Glomerular visceral epithelial cell (primary cell): ENCODE measurements at regions not wholly inside any gene's neighbourhood (a gene's known extent, or its start where the extent isn't known, plus 50 kb on each side); places are given as distances from the start of the nearest gene placed in this dataset.
"Not testable (repeated sequence)": the region's sequence is repeated elsewhere in the genome, so short reads cannot be mapped to it uniquely, and the experiment has no call there.

Experiments
- DNase-seq: peaks from one replicate; pipeline ENCODE4 v3.0.0-alpha.2; 2016; ENCODE audit errors: extremely low spot score

- DNase-seq, result no peak
Measured at GRCh38 chr5:114953565-114953964, 216.1 kb downstream of the TRIM36 start.

GRCh38 chr5:114952876-114953275 is 216.8 kb downstream of the TRIM36 start:
- no peak for DNase-seq

- no peak for DNase-seq
Measured at GRCh38 chr5:114949756-114950155, 220.0 kb downstream of the TRIM36 start.

DNA sequence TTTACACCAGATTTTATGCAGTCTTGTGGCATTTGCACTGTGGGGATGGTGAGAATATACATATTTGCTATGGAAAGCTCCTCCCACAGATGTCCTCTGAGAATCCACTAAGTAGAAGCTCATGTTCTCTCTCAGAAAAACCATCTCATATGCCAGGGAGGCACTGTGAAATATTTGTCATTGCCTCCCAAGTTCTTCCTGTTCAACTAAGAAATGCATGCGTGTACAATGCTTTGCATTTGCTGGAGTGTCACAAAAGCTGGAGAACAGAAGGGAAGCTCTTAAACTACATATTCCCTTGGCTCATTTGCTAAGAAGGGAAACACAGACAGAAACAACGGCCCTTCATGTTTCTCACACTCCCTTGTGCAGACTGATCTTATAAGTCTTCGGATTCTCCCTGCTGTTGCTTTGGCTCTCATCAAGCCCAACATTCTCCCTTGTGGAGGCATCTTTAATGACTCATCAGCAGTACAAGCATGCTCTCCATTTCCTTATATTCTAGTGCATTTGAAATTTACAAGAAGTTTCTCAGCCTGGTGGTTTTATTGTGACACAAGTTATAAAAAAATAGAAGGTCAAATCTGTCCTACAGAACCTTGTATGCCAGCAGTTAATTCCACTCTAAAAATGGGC is 220.6 kb downstream of the TRIM36 start:
- no peak for DNase-seq

- no peak for DNase-seq
Measured at GRCh38 chr5:114948363-114948762, 221.3 kb downstream of the TRIM36 start.

- DNase-seq, result no peak
Measured at GRCh38 chr5:114940709-114941108, 229.0 kb downstream of the TRIM36 start.

- no peak for DNase-seq
Measured at GRCh38 chr5:114935490-114935889, 234.2 kb downstream of the TRIM36 start.

DNA sequence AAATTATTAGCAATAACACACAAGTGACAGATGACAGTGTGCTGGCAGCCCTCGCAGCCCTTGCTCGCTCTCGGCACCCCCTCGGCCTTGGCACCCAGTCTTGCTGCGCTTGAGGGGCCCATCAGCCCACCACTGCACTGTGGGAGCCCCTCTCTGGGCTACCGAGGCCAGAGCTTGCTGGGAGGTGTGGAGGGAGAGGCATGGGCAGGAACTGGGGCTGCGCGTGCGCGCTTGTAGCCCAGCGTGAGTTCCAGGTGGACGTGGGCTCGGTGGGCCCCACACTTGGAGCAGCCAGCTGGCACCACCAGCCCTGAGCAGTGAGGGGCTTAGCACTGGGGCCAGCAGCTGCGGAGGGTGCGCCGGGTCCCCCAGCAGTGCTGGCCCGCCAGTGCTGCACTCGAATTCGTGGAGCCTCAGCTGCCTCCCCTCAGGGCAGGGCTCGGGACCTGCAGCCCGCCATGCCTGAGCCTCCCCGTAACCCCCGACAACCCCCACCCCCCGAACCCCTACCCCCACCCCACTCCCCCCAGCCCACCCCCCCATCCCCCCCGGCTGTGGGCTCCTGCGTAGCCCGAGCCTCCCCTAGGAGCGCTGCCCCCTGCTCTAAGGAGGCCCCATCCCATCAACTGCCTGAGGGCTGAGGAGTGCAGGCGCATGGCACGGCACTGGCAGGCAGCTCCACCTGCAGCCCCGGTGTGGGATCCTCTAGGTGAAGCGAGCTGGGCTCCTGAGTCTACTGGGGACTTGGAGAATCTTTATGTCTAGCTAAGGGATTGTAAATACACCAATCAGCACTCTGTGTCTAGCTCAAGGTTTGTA is 240.9 kb downstream of the TRIM36 start:
- DNase-seq, result no peak

- DNase-seq, result no peak
Measured at GRCh38 chr5:114924769-114925168, 244.9 kb downstream of the TRIM36 start.

DNA sequence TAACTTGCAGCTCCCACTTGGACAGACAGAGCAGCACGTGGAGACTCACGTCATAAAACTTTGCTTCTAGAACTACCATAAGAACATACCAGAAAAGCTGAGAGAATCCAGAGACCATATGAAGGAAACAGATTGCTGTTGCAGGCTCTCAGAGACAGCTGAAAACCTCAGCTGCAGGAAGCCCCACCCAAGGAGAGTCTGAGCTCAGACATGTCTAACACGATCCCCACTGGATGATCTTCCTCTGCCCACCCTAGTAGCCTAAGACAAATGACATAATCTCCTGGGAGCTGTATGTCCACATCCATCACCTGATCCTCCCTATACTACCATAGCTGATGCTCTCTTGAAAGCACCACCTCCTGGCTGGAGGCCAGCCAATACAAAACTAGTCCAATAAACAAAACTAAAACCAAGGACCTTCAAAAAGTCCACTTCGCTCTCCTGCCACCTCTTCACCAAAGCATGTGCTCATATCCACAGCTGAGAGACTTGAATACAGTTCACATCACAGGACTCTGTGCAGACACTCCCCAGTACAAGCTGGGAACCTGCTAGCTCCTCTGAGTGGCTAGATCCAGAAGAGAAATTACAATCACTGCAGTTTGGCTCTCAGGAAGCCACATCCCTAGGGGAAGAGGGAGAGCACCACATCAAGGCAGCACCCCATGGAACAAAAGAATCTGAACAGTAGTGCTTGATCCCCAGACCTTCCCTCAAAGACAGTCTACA is 257.4 kb downstream of the TRIM36 start:
- no peak for DNase-seq

DNA sequence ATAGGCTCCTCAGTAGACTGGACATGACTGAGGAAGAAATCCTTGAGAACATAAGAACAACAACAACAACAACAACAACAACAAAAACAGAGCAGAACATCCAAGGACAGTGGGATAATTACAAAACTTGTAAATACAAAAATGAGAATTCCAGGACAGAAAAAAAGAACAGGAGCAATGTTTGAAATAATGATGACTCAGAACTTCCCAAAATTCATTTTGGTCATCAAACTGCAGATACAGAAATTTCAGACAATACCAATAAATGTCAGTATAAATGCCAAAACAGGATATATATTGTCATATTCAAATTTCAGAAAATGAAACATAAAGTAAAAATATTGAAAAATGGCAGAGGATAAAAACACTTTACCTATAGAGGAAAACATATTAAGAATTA is 259.0 kb downstream of the TRIM36 start:
- no peak for DNase-seq

DNA sequence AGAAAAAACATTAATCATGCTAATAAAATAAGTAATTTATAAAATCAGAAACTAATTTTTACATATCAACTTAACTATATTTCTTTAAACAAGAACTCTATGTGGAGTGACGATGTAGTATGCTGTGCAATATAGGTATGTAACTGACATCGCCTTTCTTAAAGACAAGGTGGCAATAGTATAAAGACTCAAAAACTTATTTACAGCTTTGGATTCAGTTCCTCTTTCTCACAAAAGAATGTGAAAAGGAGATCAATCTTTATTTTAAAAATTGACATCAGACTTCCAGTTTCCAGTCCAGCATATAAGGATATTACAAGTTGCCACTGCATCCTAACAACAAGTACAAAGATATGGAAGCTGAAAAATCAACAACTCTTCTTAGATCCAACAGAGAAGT is 260.3 kb downstream of the TRIM36 start:
- no peak for DNase-seq

DNA sequence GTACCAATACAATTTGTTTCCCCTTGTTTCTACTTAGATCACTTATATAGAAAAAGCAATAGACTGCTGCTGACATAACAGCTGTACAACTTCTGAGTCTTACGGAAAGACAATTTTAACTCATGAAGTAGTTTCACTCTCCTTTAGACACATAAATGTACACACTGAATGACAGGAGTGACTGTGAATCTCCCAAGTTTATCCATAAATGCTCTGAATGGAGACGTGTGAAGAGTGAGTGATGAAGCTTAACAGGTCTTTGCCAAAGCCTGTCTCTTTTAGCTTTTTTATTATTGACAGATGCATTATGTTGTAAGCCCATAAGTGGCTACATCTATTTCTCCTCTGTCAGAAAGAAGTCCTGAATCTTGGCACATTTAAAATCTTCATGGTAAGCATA is 265.9 kb downstream of the TRIM36 start:
- no peak for DNase-seq

DNA sequence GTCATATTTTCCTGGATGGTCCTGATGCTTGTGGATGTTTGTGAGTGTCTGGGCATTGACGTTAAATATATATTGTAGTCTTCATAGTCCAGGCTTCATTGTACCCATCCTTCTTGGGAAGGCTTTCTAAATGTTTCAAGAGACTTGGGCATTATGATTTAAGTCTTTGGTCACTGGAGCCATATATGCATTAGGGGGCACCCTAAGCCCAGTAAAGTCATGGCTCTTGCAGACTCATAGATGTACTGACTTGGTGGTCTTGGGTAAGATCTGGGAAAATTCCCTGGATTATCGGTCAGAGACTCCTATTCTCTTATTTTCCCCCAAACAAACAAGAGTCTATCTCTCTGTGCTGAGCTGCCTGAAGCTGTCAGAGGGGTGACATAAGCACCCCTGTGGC is 271.1 kb downstream of the TRIM36 start:
- DNase-seq, result no peak

GRCh38 chr5:114883675-114884074 is 286.0 kb downstream of the TRIM36 start:
- no peak for DNase-seq

DNA sequence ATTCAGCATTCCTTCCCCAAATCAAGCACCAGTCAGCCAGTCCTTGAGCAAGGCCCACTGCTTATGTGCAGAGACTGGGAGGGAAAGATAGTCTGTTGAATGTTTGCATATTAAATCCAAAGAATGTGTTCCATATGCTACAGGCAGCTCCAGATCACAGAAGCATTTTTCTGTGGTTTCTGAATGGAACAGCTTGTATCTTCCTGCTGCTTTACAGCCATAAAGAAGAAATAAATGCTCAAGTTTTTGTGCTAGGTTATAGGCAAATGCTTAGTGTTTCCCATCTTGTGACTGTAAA is 310.3 kb downstream of the TRIM36 start:
- DNase-seq, result no peak

GRCh38 chr5:114858665-114859437 is 310.9 kb downstream of the TRIM36 start:
- no peak for DNase-seq

GRCh38 chr5:114857941-114858551 is 311.7 kb downstream of the TRIM36 start:
- no peak for DNase-seq

GRCh38 chr5:114844711-114845110 is 325.0 kb downstream of the TRIM36 start:
- not testable (repeated sequence) for DNase-seq

DNA sequence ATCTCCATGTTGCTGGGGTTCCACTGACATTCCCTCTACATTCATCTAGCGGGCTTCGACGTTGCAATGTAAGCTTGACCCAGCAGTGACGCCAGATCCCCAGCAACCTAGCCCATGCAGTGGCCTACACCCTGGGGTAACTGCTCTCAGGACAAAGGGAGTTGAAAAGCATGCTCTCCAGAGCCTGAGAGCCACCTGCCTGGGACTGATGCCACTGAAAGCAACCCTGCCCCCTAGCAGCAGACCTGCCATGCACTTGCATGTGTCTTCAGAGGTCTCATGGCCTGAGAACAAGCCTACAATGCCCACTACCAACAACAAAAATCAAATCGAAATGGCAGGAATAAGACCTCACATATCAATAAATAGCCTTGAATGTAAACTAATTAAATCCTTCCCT is 330.3 kb downstream of the TRIM36 start:
- DNase-seq, result no peak

- DNase-seq, result no peak
Measured at GRCh38 chr5:114838937-114839336, 330.8 kb downstream of the TRIM36 start.

- DNase-seq, result no peak
Measured at GRCh38 chr5:114830114-114830513, 339.6 kb downstream of the TRIM36 start.
